AG09319 (cell line): ENCODE measurements at regions not wholly inside any gene's neighbourhood (a gene's known extent, or its start where the extent isn't known, plus 50 kb on each side); places are given as distances from the start of the nearest gene placed in this dataset.

Experiments used
- DNase-seq: peaks from one replicate; pipeline ENCODE4 v3.0.0-alpha.2; 2010; ENCODE audit warnings: low read depth; ENCODE audit errors: extremely low read depth
- CTCF ChIP-seq: IDR thresholded peaks from 2 replicates; pipeline ENCODE4 v1.5.1; 2011; ENCODE audit warnings: low read depth, mild to moderate bottlenecking, inconsistent platforms, low read length, moderate library complexity

DNA sequence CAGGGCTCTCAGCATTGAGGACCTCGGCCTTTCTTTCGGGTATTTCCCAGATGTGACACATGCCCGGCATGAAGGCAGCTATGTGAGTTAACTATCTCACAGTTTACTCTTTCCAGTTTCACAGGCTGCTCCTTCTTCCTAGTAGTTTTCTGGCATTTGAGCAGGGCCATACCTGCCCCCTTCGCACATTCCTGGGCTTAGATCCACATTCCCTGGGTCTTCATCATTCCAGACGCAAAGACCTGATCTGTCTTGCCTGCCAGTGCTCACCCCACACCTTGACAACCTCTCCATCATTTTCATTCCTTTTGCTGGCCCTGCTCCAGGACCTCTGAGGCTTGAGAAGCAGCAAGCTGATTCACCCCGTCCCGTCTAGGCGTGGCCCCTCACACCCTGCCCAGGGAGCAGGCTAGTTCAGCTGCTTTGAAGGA is 227.5 kb downstream of the WDR11 start:
- TF ChIP-seq CTCF = no peak

GRCh38 chr10:121079226-121079625 is 228.1 kb downstream of the WDR11 start:
- DNase-seq = no peak
- TF ChIP-seq CTCF = no peak

More for the DNA sequence above, 227.5 kb downstream of the WDR11 start:
- DNase-seq = no peak

DNA sequence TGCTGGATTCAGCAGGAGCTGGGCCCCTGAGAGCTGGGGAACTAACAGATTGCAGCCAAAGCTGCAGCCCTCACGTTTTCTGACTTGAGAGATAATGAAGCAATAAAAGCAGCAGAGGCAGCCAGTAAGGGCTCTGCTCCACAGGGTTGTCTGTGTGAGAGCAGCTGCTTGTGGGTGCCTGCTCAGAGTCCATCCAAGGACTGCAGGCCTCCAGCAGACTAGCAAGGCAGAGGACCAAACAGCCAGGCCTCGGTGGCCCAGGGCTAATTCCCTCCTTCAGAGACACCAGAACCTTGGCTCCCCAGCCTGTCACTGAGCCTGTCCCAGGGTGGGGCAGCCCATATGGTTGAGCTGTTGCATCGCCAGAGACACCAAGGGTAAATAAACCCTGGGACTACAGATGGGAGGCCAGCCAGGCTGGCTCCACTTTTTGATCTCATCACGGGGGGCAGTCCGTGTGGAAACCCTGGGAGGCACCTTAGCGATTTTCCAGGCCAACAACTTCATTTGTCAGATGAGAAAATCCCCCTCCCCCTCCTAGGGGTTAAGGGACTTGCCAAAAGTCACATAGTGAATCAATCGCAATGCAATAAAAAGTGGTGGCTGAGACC is 229.2 kb downstream of the WDR11 start:
- TF ChIP-seq CTCF = no peak
- DNase-seq = no peak

- TF ChIP-seq CTCF = no peak
- no peak for DNase-seq
Measured at GRCh38 chr10:121081306-121081705, 230.1 kb downstream of the WDR11 start.

DNA sequence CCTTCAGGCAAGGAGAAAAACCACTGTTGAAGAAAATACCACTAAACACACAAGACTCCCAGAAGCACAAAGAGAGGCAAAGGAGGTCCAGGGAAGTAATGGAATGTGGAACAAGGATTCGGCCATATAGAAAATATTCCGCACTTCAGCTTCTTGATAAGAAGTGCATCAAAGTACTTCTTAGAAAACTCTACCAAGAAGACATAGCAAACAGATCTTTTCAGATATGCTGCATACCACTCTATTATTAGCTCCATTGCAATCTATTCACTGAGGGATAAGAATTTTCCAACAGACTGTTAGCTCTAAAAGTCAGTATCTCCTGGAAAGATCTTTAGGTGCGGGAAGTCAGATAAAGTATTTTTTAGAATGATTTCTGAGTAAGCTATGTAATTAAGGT is 231.8 kb downstream of the WDR11 start:
- no peak for TF ChIP-seq CTCF
- no peak for DNase-seq

GRCh38 chr10:121084016-121084674 is 233.0 kb downstream of the WDR11 start:
- DNase-seq = no peak
- no peak for TF ChIP-seq CTCF

GRCh38 chr10:121084675-121085070 is 233.5 kb downstream of the WDR11 start:
- no peak for TF ChIP-seq CTCF
- no peak for DNase-seq
